ENCODE measurements at regions not wholly inside any gene's neighbourhood (a gene's known extent, or its start where the extent isn't known, plus 50 kb on each side); places are given as distances from the start of the nearest gene placed in this dataset.
A peak's percentile ranks its signal among the peaks of the same experiment; 100 is the strongest.

- TF ChIP-seq CREB1 (IDR thresholded peaks at IDR 0.05; ENCODE audit: low read depth) (no peak), TEAD4 (IDR thresholded peaks at IDR 0.05) (no peak), TAF1 (IDR thresholded peaks at IDR 0.05; ENCODE audit: low read depth) (no peak), EP300 (IDR thresholded peaks at IDR 0.05; ENCODE audit: borderline replicate concordance) (no peak), MAX (IDR thresholded peaks at IDR 0.05) (peak; percentile 52), CEBPB (IDR thresholded peaks at IDR 0.05) (no peak), RAD21 (IDR thresholded peaks at IDR 0.05; ENCODE audit: low read depth) (peak; percentile 47), ZBTB7A (IDR thresholded peaks at IDR 0.05; ENCODE audit: low read depth) (no peak), FOXM1 (IDR thresholded peaks at IDR 0.05; ENCODE audit: borderline replicate concordance, low read depth) (no peak), EGR1 (IDR thresholded peaks at IDR 0.05) (no peak), YY1 (IDR thresholded peaks at IDR 0.05; ENCODE audit: low read depth) (no peak)
Observed at GRCh38 chr18:72086421-72086820, 457.7 kb downstream of the CBLN2 start.

Measured in Ishikawa (cell line).